Epithelial cell of esophagus (primary cell): ENCODE measurements at regions not wholly inside any gene's neighbourhood (a gene's known extent, or its start where the extent isn't known, plus 50 kb on each side); places are given as distances from the start of the nearest gene placed in this dataset.

Experiments
- DNase-seq: peaks from one replicate; pipeline ENCODE4 v3.0.0; 2010; ENCODE audit warnings: low read depth
- H3K4me3 ChIP-seq: 2 replicates; pipeline ENCODE4 v1.5.1; 2011; ENCODE audit warnings: mild to moderate bottlenecking, low read length, control low read depth
- TF ChIP-seq, protein P1 (sequence below): IDR thresholded peaks from 2 replicates; pipeline ENCODE4 v1.5.1; 2011; ENCODE audit warnings: low read depth, mild to moderate bottlenecking, low read length, control low read depth, inconsistent platforms; ENCODE audit not compliant: insufficient read depth; ENCODE audit errors: missing control alignments

DNA sequence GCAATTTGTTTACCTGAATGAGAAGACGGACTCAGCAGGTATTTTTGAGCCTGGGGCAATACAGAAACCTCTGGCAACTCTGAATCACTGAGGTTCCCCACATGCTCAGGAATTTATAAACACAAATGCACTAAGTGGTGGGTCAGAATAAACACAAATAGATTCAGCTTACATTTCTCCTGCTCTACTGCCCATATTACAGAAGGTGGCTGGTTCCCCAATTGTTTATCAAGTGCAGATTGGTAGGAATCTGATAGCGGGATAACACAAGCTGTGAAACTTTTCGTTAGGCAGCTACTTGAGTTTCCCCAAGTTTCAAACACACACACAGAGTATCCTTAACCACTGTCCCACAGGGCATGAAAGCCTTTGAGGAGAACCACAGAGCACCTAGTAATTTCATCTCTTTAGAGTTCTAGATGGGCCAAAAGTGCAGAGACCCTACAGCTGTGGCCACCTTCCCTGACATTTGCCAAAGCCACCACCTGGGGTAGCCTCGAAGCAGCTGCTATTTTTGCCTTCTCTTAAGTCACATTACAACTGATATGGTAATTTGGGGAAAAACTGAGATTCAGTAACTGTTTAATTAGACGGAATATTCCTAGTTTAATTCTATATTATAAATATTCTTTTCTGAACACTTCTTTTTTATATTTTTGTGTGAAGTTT lies 204.2 kb upstream of the PTCHD4 start:
- DNase-seq = no peak
- TF ChIP-seq, protein P1, sequence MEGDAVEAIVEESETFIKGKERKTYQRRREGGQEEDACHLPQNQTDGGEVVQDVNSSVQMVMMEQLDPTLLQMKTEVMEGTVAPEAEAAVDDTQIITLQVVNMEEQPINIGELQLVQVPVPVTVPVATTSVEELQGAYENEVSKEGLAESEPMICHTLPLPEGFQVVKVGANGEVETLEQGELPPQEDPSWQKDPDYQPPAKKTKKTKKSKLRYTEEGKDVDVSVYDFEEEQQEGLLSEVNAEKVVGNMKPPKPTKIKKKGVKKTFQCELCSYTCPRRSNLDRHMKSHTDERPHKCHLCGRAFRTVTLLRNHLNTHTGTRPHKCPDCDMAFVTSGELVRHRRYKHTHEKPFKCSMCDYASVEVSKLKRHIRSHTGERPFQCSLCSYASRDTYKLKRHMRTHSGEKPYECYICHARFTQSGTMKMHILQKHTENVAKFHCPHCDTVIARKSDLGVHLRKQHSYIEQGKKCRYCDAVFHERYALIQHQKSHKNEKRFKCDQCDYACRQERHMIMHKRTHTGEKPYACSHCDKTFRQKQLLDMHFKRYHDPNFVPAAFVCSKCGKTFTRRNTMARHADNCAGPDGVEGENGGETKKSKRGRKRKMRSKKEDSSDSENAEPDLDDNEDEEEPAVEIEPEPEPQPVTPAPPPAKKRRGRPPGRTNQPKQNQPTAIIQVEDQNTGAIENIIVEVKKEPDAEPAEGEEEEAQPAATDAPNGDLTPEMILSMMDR = no peak

GRCh38 chr6:48311301-48311700 lies 200.3 kb upstream of the PTCHD4 start:
- DNase-seq = no peak
- TF ChIP-seq, protein P1 = no peak
- no peak overlapping the region for H3K4me3 ChIP-seq

More for the DNA sequence above, 204.2 kb upstream of the PTCHD4 start:
- no peak overlapping the region for H3K4me3 ChIP-seq

DNA sequence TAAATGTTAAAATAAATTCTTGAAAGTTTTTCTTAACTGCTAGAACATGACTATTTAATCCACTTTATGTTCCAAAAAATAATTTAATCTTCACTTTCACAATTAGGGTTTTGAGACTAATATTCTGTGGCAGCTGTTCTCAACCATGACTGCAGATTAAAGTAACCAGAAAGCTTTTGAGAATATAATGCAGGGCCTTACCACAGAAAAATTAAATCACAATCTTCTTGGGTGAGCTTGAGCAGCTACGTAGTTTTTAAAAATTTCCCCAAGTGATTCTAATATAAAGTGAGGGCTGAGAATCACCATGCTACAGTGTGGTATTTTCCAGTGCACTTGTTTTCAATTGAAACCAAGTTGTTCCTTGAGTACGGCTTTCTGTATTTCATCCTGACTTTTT lies 196.6 kb upstream of the PTCHD4 start:
- DNase-seq = no peak
- TF ChIP-seq, protein P1 = no peak
- no peak overlapping the region for H3K4me3 ChIP-seq

GRCh38 chr6:48290595-48290994 lies 179.6 kb upstream of the PTCHD4 start:
- DNase-seq = no peak
- H3K4me3 ChIP-seq = no peak overlapping the region
- TF ChIP-seq, protein P1 = no peak

- no peak for DNase-seq
- H3K4me3 ChIP-seq = no peak overlapping the region
- TF ChIP-seq, protein P1 = no peak
These were observed 178.8 kb upstream of the PTCHD4 start for GRCh38 chr6:48289841-48290240.

DNA sequence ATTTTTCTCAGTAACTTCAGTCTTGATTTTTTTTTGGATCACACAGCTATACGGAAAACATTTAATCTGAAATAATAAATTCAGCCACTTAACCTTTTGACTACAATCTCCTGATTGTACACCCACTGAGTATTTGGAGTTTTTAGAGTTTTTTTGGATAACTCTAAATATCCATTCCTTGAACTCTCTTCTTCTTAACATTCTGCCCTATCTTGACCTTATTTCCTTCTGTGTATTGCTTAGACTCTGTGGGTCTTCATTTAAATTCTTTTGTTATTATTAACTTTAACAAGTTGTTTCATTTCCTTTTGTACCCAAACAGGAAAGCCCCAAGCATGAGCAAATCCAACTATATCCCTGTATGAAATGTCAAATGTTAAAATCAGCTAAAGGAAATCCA lies 170.2 kb upstream of the PTCHD4 start:
- TF ChIP-seq, protein P1 = no peak
- DNase-seq = no peak
- no peak overlapping the region for H3K4me3 ChIP-seq

GRCh38 chr6:48280035-48280620 lies 169.1 kb upstream of the PTCHD4 start:
- TF ChIP-seq, protein P1 = no peak
- H3K4me3 ChIP-seq = no peak overlapping the region

More at GRCh38 chr6:48280035-48280620, 169.1 kb upstream of the PTCHD4 start:
- no peak for DNase-seq
